Activated CD4-positive, alpha-beta memory T cell treated with anti-CD3 and anti-CD28 coated beads, Interleukin-2, amount 10 ng/mL, durations not matched to agents 7 days and 5 days (primary cell): ENCODE measurements at regions not wholly inside any gene's neighbourhood (a gene's known extent, or its start where the extent isn't known, plus 50 kb on each side); places are given as distances from the start of the nearest gene placed in this dataset.
A peak's percentile ranks its signal among the peaks of the same experiment; 100 is the strongest.

Source experiments
- CTCF ChIA-PET: fragments of 350-600 bp; sonication (Branson Sonifier 250); formaldehyde crosslinking; loops from one replicate; lab custom pipeline; 2021; ENCODE audit warnings: antibody characterized with exemption, inconsistent platforms; lab: Charles Lee
- POLR2A ChIA-PET: fragments of 350-600 bp; sonication (Branson Sonifier 250); formaldehyde crosslinking; loops from one replicate; lab custom pipeline; 2021; ENCODE audit warnings: antibody characterized with exemption; lab: Charles Lee
- DNase-seq: peaks from one replicate; pipeline ENCODE4 v3.0.0-alpha.2; 2020
- H3K27ac Mint-ChIP-seq: one replicate; pipeline ENCODE4 v1.8.0; 2021; ENCODE audit warnings: mild to moderate bottlenecking, mixed read lengths
- H3K27me3 Mint-ChIP-seq: one replicate; pipeline ENCODE4 v1.8.0; 2021; ENCODE audit warnings: mixed read lengths
- H3K36me3 Mint-ChIP-seq: one replicate; pipeline ENCODE4 v1.8.0; 2021; ENCODE audit warnings: low read depth, mixed read lengths
- H3K4me1 Mint-ChIP-seq: one replicate; pipeline ENCODE4 v1.8.0; 2021; ENCODE audit warnings: mixed read lengths
- H3K4me3 Mint-ChIP-seq: one replicate; pipeline ENCODE4 v1.8.0; 2021; ENCODE audit warnings: mild to moderate bottlenecking, mixed read lengths
- H3K9me3 Mint-ChIP-seq: one replicate; pipeline ENCODE4 v1.8.0; 2021; ENCODE audit warnings: mixed read lengths

DNA sequence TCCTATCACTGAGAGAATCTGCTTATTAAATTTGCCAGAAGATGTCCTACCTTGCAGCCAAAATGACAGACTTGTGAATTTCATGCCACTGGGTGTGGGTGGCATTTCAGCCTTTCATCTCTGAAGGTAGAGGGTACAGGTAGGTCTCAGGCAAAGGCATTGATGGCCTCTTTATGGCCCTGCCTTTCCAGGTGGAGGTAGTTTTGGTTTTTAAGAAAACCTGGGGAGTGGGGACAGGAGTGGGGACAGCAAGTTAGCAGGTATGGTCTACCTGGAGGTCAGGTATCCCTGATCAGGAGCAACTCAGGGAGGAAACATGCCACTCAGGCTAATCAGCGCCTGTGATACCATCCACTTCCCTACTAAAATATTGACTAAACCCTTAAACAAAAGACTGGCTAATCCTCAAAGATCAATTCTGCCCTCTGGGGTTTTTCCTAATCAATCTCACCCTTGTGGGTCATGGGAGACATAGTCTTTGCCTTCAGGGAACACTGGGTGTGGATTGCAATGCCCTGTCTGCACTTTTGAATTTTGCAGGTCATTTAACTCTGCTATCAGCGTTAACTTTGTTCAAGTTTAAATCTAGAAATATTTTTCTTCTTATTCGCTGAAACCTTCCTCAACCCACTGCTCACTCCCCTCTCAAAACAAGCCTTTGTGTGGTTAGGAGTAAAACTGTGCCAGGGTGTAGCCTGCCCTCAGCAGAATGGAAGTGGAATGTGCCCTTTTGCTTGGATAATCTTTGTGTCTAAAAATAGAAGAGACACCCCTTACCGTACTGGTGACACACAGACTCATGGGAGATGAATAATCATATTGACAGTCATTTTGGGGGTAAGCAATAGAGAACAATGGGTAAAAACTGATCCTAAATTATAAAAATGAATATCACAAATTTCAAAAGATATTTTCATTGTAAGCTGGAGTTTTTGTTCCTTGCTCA lies 233.7 kb downstream of the COG6 start:
- Mint-ChIP-seq H3K27ac (no peak overlapping the region), H3K4me3 (no peak overlapping the region), H3K9me3 (peaks cover 6% of the 10 kb centered on the region), H3K27me3 (no peaks in the 10 kb centered on the region), H3K4me1 (peaks cover 21% of the 10 kb centered on the region), H3K36me3 (peaks cover 3% of the 10 kb centered on the region)
- CTCF ChIA-PET: no interaction called here
- DNase-seq: no peak
- POLR2A ChIA-PET: no interaction called here

GRCh38 chr13:39890537-39890936 lies 235.1 kb downstream of the COG6 start:
- no peak overlapping the region for H3K4me3 Mint-ChIP-seq
- POLR2A ChIA-PET: no interaction called here

GRCh38 chr13:39892721-39893685 lies 237.5 kb downstream of the COG6 start:
- H3K9me3 Mint-ChIP-seq: no peaks in the 10 kb centered on the region
- ChIA-PET POLR2A (no interaction called here), CTCF (interaction anchor here (1.4 kb wide), 1 partner anchor 48 kb away, joined by 3 read pairs; no protein-coding TSS in a partner anchor)
- H3K27ac Mint-ChIP-seq: peak overlapping the region; percentile 11
- no peak overlapping the region for H3K4me3 Mint-ChIP-seq
- DNase-seq: peak; percentile 20
- H3K27me3 Mint-ChIP-seq: peaks cover 2% of the 10 kb centered on the region
- H3K36me3 Mint-ChIP-seq: no peaks in the 10 kb centered on the region
- H3K4me1 Mint-ChIP-seq: peaks cover 21% of the 10 kb centered on the region

More at GRCh38 chr13:39890537-39890936, 235.1 kb downstream of the COG6 start:
- no peak overlapping the region for H3K27ac Mint-ChIP-seq
- H3K9me3 Mint-ChIP-seq: no peaks in the 10 kb centered on the region
- CTCF ChIA-PET: no interaction called here
- no peak for DNase-seq
- H3K36me3 Mint-ChIP-seq: no peaks in the 10 kb centered on the region
- H3K27me3 Mint-ChIP-seq: no peaks in the 10 kb centered on the region
- peaks cover 21% of the 10 kb centered on the region for H3K4me1 Mint-ChIP-seq

DNA sequence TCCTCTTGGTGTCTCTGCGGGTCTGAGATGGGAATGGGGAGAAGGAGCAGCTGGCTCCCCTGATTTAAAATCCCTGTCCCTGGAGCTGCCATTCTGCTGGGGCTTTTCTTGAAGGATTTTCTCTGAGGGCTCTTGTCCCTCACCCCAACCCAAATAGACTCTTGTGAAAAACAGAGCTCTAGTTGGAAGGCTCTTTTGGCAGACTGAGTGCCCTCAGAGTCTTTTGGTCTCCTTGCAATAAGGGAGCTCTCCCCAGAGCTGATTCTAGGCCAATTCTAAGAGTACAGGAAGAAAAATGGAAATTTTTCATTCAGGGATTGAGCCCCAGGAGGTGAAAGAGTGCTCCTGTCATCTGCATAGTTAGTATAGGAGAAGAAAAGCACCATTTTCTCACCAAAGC lies 238.3 kb downstream of the COG6 start:
- ChIA-PET CTCF (no interaction called here), POLR2A (no interaction called here)
- Mint-ChIP-seq H3K27ac (no peak overlapping the region), H3K9me3 (no peaks in the 10 kb centered on the region), H3K4me3 (no peak overlapping the region), H3K4me1 (peaks cover 21% of the 10 kb centered on the region), H3K36me3 (no peaks in the 10 kb centered on the region), H3K27me3 (peaks cover 2% of the 10 kb centered on the region)
- DNase-seq: no peak

DNA sequence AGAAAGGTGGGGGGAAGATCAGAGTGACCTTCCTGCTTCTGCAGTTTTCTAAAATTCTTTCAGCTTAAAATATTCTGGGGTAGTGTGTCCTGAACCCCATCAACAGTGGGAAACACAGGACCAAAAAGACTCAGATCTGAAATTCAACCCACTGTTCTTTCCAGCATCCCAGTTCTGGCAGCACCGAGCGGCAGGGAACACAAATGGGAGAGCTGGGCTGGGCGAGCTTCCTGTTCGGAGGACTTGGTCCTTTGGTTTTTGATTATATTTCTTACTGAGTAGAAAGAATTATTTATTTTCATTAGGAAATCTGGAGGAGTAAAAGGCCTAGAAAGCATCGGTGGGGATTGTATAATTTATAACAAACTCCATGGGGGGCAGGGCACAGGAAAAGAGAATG lies 239.1 kb downstream of the COG6 start:
- CTCF ChIA-PET: no interaction called here

DNA sequence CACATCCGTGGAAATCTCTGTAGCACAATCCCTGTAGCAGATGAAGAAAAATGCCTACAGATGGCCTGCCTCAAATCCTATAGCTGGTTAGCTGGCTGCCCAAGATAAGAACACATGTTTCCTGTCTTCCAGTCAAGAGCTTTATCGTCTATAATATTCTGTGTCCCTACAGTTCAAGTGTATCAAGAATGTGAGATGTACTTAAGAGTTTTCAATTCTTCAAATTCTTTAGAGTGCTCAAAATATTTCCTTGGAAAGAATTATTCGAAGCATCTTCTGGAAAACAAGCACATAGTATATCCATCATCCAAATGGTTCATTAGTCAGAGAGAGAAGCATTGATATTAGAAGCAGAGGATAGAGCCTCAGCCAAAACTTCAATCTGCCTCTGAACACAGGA lies 239.8 kb downstream of the COG6 start:
- ChIA-PET CTCF (no interaction called here), POLR2A (no interaction called here)
- no peak for DNase-seq
- Mint-ChIP-seq H3K4me3 (no peak overlapping the region), H3K4me1 (peaks cover 21% of the 10 kb centered on the region), H3K27ac (no peak overlapping the region), H3K36me3 (no peaks in the 10 kb centered on the region), H3K9me3 (no peaks in the 10 kb centered on the region), H3K27me3 (peaks cover 2% of the 10 kb centered on the region)

More for the DNA sequence above, 239.1 kb downstream of the COG6 start:
- H3K4me1 Mint-ChIP-seq: peaks cover 21% of the 10 kb centered on the region
- no peaks in the 10 kb centered on the region for H3K36me3 Mint-ChIP-seq
- POLR2A ChIA-PET: interaction anchor here (0.6 kb wide), 1 partner anchor 164 kb away, joined by 3 read pairs; no protein-coding TSS in a partner anchor
- H3K9me3 Mint-ChIP-seq: no peaks in the 10 kb centered on the region
- peaks cover 2% of the 10 kb centered on the region for H3K27me3 Mint-ChIP-seq
- H3K4me3 Mint-ChIP-seq: no peak overlapping the region
- no peak overlapping the region for H3K27ac Mint-ChIP-seq
- no peak for DNase-seq

DNA sequence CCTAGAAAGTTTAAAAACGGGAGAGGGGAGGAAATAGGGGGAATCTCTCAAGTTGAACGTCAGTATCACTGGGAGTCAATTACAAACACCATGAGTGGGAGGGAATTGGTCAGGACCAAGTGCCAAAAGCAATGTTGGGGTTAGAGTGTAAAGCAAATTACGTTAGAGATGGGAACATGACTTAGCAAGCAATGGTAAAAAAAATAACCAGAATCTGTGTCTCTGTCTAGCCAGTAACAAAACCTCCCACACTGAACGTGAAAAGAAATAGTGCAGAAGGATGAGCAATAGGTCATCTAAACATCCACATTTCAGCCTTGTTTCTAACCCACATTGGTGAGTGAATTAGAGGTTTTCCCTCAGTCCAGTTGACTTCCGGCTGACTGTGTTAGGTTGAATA lies 242.2 kb downstream of the COG6 start:
- Mint-ChIP-seq H3K36me3 (no peaks in the 10 kb centered on the region), H3K4me3 (no peak overlapping the region), H3K9me3 (no peaks in the 10 kb centered on the region), H3K27ac (no peak overlapping the region), H3K4me1 (peaks cover 10% of the 10 kb centered on the region), H3K27me3 (peaks cover 2% of the 10 kb centered on the region)
- ChIA-PET POLR2A (no interaction called here), CTCF (interaction anchor here (1.5 kb wide), 1 partner anchor 45 kb away, joined by 3 read pairs; no protein-coding TSS in a partner anchor)
- DNase-seq: no peak

DNA sequence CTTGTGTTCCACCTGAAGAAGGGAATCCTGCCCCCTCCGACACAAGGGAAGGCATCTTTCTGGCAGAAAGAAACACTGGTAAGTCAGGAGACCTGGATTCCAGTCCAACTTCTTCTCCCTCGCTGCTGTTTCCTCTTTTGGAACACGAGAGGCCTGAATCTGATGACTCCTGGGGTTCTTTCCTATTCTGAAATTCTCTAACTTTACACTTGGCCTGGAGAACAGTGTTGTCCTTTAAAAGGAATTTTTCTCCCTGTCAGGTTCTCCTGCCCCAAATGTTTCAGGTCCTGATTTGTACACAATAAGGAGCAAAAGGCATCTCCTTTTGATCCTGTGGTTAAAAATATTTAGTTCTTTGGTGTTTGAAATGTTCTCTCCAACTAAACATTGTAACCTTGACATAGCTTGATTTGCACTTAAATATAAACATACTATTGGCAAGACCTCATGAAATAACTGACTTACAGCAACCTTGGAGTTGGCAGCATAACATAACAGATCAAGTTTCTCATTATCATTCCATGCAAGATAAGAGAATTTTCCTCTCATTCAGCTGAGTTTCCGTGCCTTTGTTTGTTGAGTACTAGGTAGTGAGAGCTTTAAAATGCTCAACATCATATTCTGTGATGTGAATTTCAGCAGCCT lies 244.8 kb downstream of the COG6 start:
- Mint-ChIP-seq H3K4me1 (no peaks in the 10 kb centered on the region), H3K36me3 (no peaks in the 10 kb centered on the region), H3K4me3 (no peak overlapping the region), H3K9me3 (no peaks in the 10 kb centered on the region), H3K27me3 (peaks cover 2% of the 10 kb centered on the region), H3K27ac (no peak overlapping the region)
- DNase-seq: no peak
- CTCF ChIA-PET: no interaction called here
- POLR2A ChIA-PET: no interaction called here

DNA sequence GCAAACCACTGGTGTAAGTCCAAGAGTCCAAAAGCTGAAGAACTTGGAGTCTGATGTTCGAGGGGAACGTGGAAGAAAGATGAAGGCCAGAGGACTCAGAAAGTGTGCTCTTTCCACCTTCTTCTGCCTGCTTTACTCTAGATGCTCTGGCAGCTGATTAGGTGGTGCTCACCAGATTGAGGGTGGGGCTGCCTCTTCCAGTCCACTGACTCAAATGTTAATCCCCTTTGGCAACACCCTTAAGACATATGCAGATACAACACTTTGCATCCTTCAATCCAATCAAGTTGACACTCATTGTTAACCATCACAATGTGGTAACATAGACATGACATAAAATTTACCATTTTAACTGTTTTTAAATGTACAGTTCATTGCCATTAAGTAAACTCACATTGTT lies 249.5 kb downstream of the COG6 start:
- DNase-seq: no peak
- Mint-ChIP-seq H3K9me3 (no peaks in the 10 kb centered on the region), H3K27me3 (no peaks in the 10 kb centered on the region), H3K4me3 (no peak overlapping the region), H3K4me1 (no peaks in the 10 kb centered on the region), H3K36me3 (no peaks in the 10 kb centered on the region), H3K27ac (no peak overlapping the region)
- ChIA-PET POLR2A (no interaction called here), CTCF (no interaction called here)

GRCh38 chr13:39909634-39910033 lies 254.2 kb downstream of the COG6 start:
- POLR2A ChIA-PET: no interaction called here
- CTCF ChIA-PET: no interaction called here
- DNase-seq: no peak
- peaks cover 6% of the 10 kb centered on the region for H3K27me3 Mint-ChIP-seq
- peaks cover 6% of the 10 kb centered on the region for H3K4me1 Mint-ChIP-seq
- H3K27ac Mint-ChIP-seq: no peak overlapping the region
- no peaks in the 10 kb centered on the region for H3K9me3 Mint-ChIP-seq
- H3K36me3 Mint-ChIP-seq: no peaks in the 10 kb centered on the region
- H3K4me3 Mint-ChIP-seq: no peak overlapping the region

DNA sequence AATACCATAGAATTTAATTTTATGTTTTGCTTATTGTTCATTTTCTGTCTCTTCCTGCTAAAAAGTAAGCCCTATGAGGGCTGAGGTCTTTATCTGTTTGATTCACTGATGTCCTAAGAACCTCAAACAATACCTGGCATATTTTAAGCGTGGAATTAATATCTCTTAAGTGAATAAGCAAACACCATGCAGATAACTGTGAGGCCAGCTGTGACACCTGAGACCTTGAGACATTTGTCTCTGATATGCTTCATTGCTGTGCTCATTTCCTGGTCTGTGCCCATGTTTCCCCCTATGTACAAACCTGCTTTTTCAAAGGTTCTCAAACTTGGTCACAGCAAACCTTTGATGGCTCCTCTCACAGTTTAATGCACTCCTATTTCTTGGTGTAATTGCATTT lies 254.6 kb downstream of the COG6 start:
- POLR2A ChIA-PET: no interaction called here
- H3K4me3 Mint-ChIP-seq: no peak overlapping the region
- no peak for DNase-seq

DNA sequence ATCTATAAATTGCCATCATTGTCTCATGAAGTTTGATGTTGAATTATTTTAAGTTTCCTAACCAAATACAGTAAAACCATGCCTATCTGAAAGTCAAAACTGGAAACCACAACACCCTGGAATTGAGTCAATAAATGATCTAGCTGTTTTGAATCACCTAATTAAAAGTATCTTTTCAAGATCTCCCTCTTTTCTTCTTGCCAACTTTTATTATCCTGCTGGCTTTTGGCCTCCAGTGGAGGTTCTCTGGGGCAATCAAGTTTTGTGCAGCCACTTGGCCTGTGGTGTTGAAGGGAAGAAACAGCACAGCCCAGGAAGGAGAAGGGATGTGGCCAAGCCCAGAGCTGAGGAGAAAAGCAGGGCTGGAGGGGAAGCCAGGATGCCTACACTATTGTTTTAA lies 255.4 kb downstream of the COG6 start:
- ChIA-PET CTCF (no interaction called here), POLR2A (no interaction called here)
- H3K4me1 Mint-ChIP-seq: peaks cover 6% of the 10 kb centered on the region
- no peaks in the 10 kb centered on the region for H3K36me3 Mint-ChIP-seq
- no peak overlapping the region for H3K4me3 Mint-ChIP-seq
- no peaks in the 10 kb centered on the region for H3K9me3 Mint-ChIP-seq
- no peak overlapping the region for H3K27ac Mint-ChIP-seq
- no peak for DNase-seq
- H3K27me3 Mint-ChIP-seq: peaks cover 6% of the 10 kb centered on the region

More for the DNA sequence above, 254.6 kb downstream of the COG6 start:
- Mint-ChIP-seq H3K27ac (no peak overlapping the region), H3K9me3 (no peaks in the 10 kb centered on the region), H3K4me1 (peaks cover 6% of the 10 kb centered on the region), H3K36me3 (no peaks in the 10 kb centered on the region), H3K27me3 (peaks cover 6% of the 10 kb centered on the region)
- CTCF ChIA-PET: no interaction called here
